IMR-90 (cell line): ENCODE measurements at regions not wholly inside any gene's neighbourhood (a gene's known extent, or its start where the extent isn't known, plus 50 kb on each side); places are given as distances from the start of the nearest gene placed in this dataset.

Source experiments
- ATAC-seq: fragments of 200-7000 bp; cut with Tn5 transposase; 2 replicates; pipeline ENCODE4 v1.9.1; 2020; ENCODE audit warnings: low read depth, mild to moderate bottlenecking, moderate library complexity
- BruUV-seq: library from RNA; stranded (reverse); fragments of 400-500 nt; replicated peaks from 2 replicates; lab custom pipeline; 2021; lab: Mats Ljungman, UMichigan
- CTCF ChIA-PET: fragments of 300-600 bp; formaldehyde crosslinking; extraction: SDS; loops from one replicate; lab custom pipeline; 2021; ENCODE audit warnings: antibody characterized with exemption; lab: Yijun Ruan, JAX
- POLR2A ChIA-PET: fragments of 300-600 bp; sonication (Branson Sonifier 250); formaldehyde crosslinking; loops from one replicate; lab custom pipeline; 2022; ENCODE audit warnings: antibody characterized with exemption; ENCODE audit not compliant: unreplicated experiment; lab: Charles Lee
- DNase-seq: peaks from one replicate; pipeline ENCODE4 v3.0.0; 2013
- H2AFZ ChIP-seq: replicated peaks from 2 replicates; pipeline ENCODE3; 2013; ENCODE audit warnings: low read length, mild to moderate bottlenecking; ENCODE audit not compliant: poor library complexity
- H2AK5ac ChIP-seq: 2 replicates; pipeline ENCODE4 v1.6.1; 2013; ENCODE audit warnings: low read depth, low read length, inconsistent platforms
- H2AK9ac ChIP-seq: replicated peaks from 2 replicates; pipeline ENCODE3; 2013; ENCODE audit warnings: mild to moderate bottlenecking, low read depth, low read length, moderate library complexity; ENCODE audit not compliant: poor library complexity
- H2BK120ac ChIP-seq: 2 replicates; pipeline ENCODE4 v1.6.1; 2013; ENCODE audit warnings: low read depth, low read length, inconsistent platforms
- H2BK15ac ChIP-seq: 3 replicates; pipeline ENCODE4 v1.6.1; 2013; ENCODE audit warnings: low read depth, low read length, inconsistent platforms
- H2BK20ac ChIP-seq: 2 replicates; pipeline ENCODE4 v1.6.1; 2013; ENCODE audit warnings: low read depth, mild to moderate bottlenecking, inconsistent platforms, low read length, moderate library complexity
- H2BK5ac ChIP-seq: 2 replicates; pipeline ENCODE4 v1.6.1; 2013; ENCODE audit warnings: mild to moderate bottlenecking, low read depth, low read length, inconsistent platforms; ENCODE audit not compliant: poor library complexity, severe bottlenecking
- H3K14ac ChIP-seq: replicated peaks from 2 replicates; pipeline ENCODE4 v1.6.1; 2013; ENCODE audit warnings: low read depth, low read length, inconsistent platforms
- H3K18ac ChIP-seq: 2 replicates; pipeline ENCODE4 v1.6.1; 2013; ENCODE audit warnings: low read depth, low read length, control low read depth
- H3K23ac ChIP-seq: 2 replicates; pipeline ENCODE4 v1.6.1; 2013; ENCODE audit warnings: low read depth, low read length, inconsistent platforms
- H3K27ac ChIP-seq: 2 replicates; pipeline ENCODE4 v1.5.1; 2013; ENCODE audit warnings: mild to moderate bottlenecking, control low read depth, low read length; ENCODE audit not compliant: insufficient read depth
- H3K27me3 ChIP-seq: 2 replicates; pipeline ENCODE4 v1.6.1; 2013; ENCODE audit warnings: low read length; ENCODE audit not compliant: control insufficient read depth, insufficient read depth
- H3K36me3 ChIP-seq: 2 replicates; pipeline ENCODE4 v1.6.1; 2013; ENCODE audit warnings: low read length, mixed read lengths; ENCODE audit not compliant: control insufficient read depth, insufficient read depth
- H3K4ac ChIP-seq: 2 replicates; pipeline ENCODE4 v1.6.1; 2013; ENCODE audit warnings: low read depth, low read length, inconsistent platforms
- H3K4me1 ChIP-seq: 2 replicates; pipeline ENCODE4 v1.6.1; 2013; ENCODE audit warnings: low read length, mixed read lengths; ENCODE audit not compliant: control insufficient read depth, insufficient read depth
- H3K4me2 ChIP-seq: 2 replicates; pipeline ENCODE4 v1.6.1; 2013; ENCODE audit warnings: low read depth, mild to moderate bottlenecking, control low read depth, low read length, moderate library complexity
- H3K4me3 ChIP-seq: 2 replicates; pipeline ENCODE4 v1.5.1; 2013; ENCODE audit warnings: low read depth, mild to moderate bottlenecking, control low read depth, low read length, moderate library complexity; ENCODE audit not compliant: insufficient read depth
- H3K56ac ChIP-seq: 2 replicates; pipeline ENCODE4 v1.6.1; 2013; ENCODE audit warnings: low read length, inconsistent platforms; ENCODE audit not compliant: insufficient read depth; ENCODE audit errors: extremely low read depth
- H3K79me1 ChIP-seq, 2 experiments: 2 replicates each; pipeline ENCODE4 v1.6.1; 2013; ENCODE audit warnings: low read length in 2 of 2, inconsistent platforms in 1 of 2, low read depth in 1 of 2
- H3K9ac ChIP-seq: 2 replicates; pipeline ENCODE4 v1.6.1; 2013; ENCODE audit warnings: low read depth, low read length, control low read depth
- H3K9me1 ChIP-seq: 2 replicates; pipeline ENCODE4 v1.6.1; 2013; ENCODE audit warnings: low read length, inconsistent platforms; ENCODE audit not compliant: insufficient read depth
- H3K9me3 ChIP-seq: 2 replicates; pipeline ENCODE4 v1.6.1; 2013; ENCODE audit warnings: low read length; ENCODE audit not compliant: control insufficient read depth, insufficient read depth
- H4K20me1 ChIP-seq: 2 replicates; pipeline ENCODE4 v1.6.1; 2013; ENCODE audit warnings: low read length, inconsistent platforms; ENCODE audit not compliant: insufficient read depth
- H4K5ac ChIP-seq: 2 replicates; pipeline ENCODE4 v1.6.1; 2013; ENCODE audit warnings: mild to moderate bottlenecking, low read depth, low read length, control low read depth
- H4K8ac ChIP-seq, 2 experiments: 2 replicates each; pipeline ENCODE4 v1.6.1; 2013; ENCODE audit warnings: low read depth in 2 of 2, low read length in 2 of 2, control low read depth in 1 of 2, inconsistent platforms in 1 of 2
- H4K91ac ChIP-seq: 2 replicates; pipeline ENCODE4 v1.6.1; 2013; ENCODE audit warnings: low read depth, low read length, inconsistent platforms; ENCODE audit not compliant: insufficient read depth
- BHLHE40 ChIP-seq: fragments of 150-350 bp; IDR thresholded peaks from 2 replicates; pipeline ENCODE4 v1.6.1; 2016; ENCODE audit warnings: mild to moderate bottlenecking, low read depth, low read length
- CEBPB ChIP-seq: IDR thresholded peaks from 2 replicates; pipeline ENCODE4 v1.6.1; 2012; ENCODE audit warnings: low read depth, low read length, improper control_type of control experiment
- CHD1 ChIP-seq: IDR thresholded peaks from 2 replicates; pipeline ENCODE4 v1.6.1; 2012; ENCODE audit warnings: low read depth, low read length, improper control_type of control experiment
- FOS ChIP-seq: fragments of 150-350 bp; IDR thresholded peaks from 2 replicates; pipeline ENCODE4 v1.6.1; 2016; ENCODE audit warnings: low read depth, low read length
- MAFK ChIP-seq: IDR thresholded peaks from 2 replicates; pipeline ENCODE4 v1.6.1; 2012; ENCODE audit warnings: low read depth, low read length, improper control_type of control experiment
- MAZ ChIP-seq: IDR thresholded peaks from 2 replicates; pipeline ENCODE4 v1.6.1; 2012; ENCODE audit warnings: low read depth, mild to moderate bottlenecking, low read length, improper control_type of control experiment, moderate library complexity, borderline replicate concordance
- MXI1 ChIP-seq: IDR thresholded peaks from 2 replicates; pipeline ENCODE4 v1.6.1; 2012; ENCODE audit warnings: low read depth, mild to moderate bottlenecking, low read length, moderate library complexity, borderline replicate concordance
- NFE2L2 ChIP-seq: fragments of 150-350 bp; IDR thresholded peaks from 2 replicates; pipeline ENCODE4 v1.6.1; 2016; ENCODE audit warnings: low read depth, mild to moderate bottlenecking, low read length
- POLR2A ChIP-seq: IDR thresholded peaks from 2 replicates; pipeline ENCODE4 v1.6.1; 2012; ENCODE audit warnings: mild to moderate bottlenecking, low read depth, low read length
- RAD21 ChIP-seq: IDR thresholded peaks from 2 replicates; pipeline ENCODE4 v1.6.1; 2012; ENCODE audit warnings: low read length, improper control_type of control experiment
- RCOR1 ChIP-seq: IDR thresholded peaks from 2 replicates; pipeline ENCODE4 v1.6.1; 2012; ENCODE audit warnings: mild to moderate bottlenecking, low read length, improper control_type of control experiment; ENCODE audit not compliant: insufficient replicate concordance
- RFX5 ChIP-seq: IDR thresholded peaks from 2 replicates; pipeline ENCODE4 v1.8.0; 2012; ENCODE audit warnings: low read depth, mild to moderate bottlenecking, low read length, moderate library complexity
- SMC3 ChIP-seq: fragments of 150-350 bp; IDR thresholded peaks from 2 replicates; pipeline ENCODE4 v1.6.1; 2016; ENCODE audit warnings: low read depth, mild to moderate bottlenecking, antibody characterized with exemption, low read length, moderate library complexity
- WGBS, 2 experiments: methylation state at CpG; one replicate each; pipeline versions ENCODE4 v1.1.5 to v1.1.7; 2013; ENCODE audit warnings: missing lambda C conversion rate in 2 of 2; ENCODE audit not compliant: insufficient read length in 1 of 2; ENCODE audit errors: extremely low coverage in 2 of 2; 5-methylcytosine and 5-hydroxymethylcytosine counted together
- dilution Hi-C: fragments of 300-500 bp; cut with HindIII; formaldehyde crosslinking; loops from one replicate; pipeline ENCODE4 v1.14.3; 2018; ENCODE audit warnings: low sequenced_read_pairs; ENCODE audit not compliant: unreplicated experiment
- in situ Hi-C: fragments of 300-500 bp; cut with MboI; formaldehyde crosslinking; loops from 3 replicates; pipeline ENCODE4 v1.14.3; 2019; ENCODE audit warnings: low sequenced_read_pairs, inconsistent platforms, mixed read lengths
- intact Hi-C: fragments of 100-400 bp; cut with micrococcal nuclease; formaldehyde crosslinking; loops from 2 replicates; pipeline ENCODE4 v1.10.0; 2022
- TF ChIP-seq, protein P1 (sequence below): fragments of 150-350 bp; IDR thresholded peaks from 2 replicates; pipeline ENCODE4 v1.6.1; 2016; ENCODE audit warnings: low read depth, mild to moderate bottlenecking, low read length, moderate library complexity, borderline replicate concordance
- TF ChIP-seq, protein P2 (sequence below): fragments of 150-350 bp; IDR thresholded peaks from 2 replicates; pipeline ENCODE4 v1.6.1; 2017; ENCODE audit warnings: mild to moderate bottlenecking, antibody characterized with exemption, low read length, low read depth
- TF ChIP-seq, protein P3 (sequence below): conservative IDR thresholded peaks from 2 replicates; pipeline ENCODE4 v1.5.1; 2012; ENCODE audit warnings: mild to moderate bottlenecking, low read depth, low read length, improper control_type of control experiment

DNA sequence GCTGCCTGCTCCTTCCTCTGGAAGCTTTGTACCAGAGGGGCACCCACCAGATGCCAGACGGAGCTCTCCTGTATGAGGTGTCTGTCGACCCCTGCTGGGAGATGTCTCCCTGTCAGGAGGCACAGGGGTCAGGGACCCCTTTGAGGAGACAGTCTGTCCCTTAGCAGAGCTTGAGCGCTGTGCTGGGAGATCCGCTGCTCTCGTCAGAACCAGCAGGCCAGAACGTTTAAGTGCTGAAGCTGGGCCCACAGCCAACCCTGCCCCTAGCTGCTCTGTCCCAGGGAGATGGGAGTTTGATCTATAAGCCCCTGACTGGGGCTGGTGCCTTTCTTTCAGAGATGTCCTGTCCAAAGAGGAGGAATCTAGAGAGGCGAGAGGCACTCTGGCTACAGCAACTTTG is 260.3 kb upstream of the GPRIN3 start:
- dilution Hi-C loops: no loop called here
- in situ Hi-C loops: no loop called here
- ChIA-PET POLR2A (interaction anchor here (0.5 kb wide), 1 partner anchor 13 kb away, joined by 3 read pairs; no protein-coding TSS in a partner anchor), CTCF (no interaction called here)
- Histone ChIP-seq H2BK120ac (no peak overlapping the region), H4K5ac (no peak overlapping the region), H3K9me3 (no peaks in the 10 kb centered on the region), H3K4me2 (no peak overlapping the region), H2BK20ac (no peak overlapping the region), H3K9ac (no peak overlapping the region), H3K14ac (no peak overlapping the region), H3K4ac (no peak overlapping the region), H2BK5ac (no peak overlapping the region), H3K79me1 (no peaks in the 10 kb centered on the region), H3K9me1 (no peaks in the 10 kb centered on the region), H3K27ac (no peak overlapping the region), H3K36me3 (no peaks in the 10 kb centered on the region), H3K23ac (no peak overlapping the region), H4K91ac (no peak overlapping the region), H2AK9ac (no peak overlapping the region), H3K4me3 (no peak overlapping the region), H3K4me1 (no peaks in the 10 kb centered on the region), H4K20me1 (no peaks in the 10 kb centered on the region), H3K18ac (no peak overlapping the region), H2AK5ac (no peak overlapping the region), H4K8ac (no peak overlapping the region), H3K56ac (no peak overlapping the region), H2AFZ (no peak overlapping the region), H2BK15ac (no peak overlapping the region), H3K27me3 (no peaks in the 10 kb centered on the region)
- no peak for TF ChIP-seq CHD1
- TF ChIP-seq, protein P1, sequence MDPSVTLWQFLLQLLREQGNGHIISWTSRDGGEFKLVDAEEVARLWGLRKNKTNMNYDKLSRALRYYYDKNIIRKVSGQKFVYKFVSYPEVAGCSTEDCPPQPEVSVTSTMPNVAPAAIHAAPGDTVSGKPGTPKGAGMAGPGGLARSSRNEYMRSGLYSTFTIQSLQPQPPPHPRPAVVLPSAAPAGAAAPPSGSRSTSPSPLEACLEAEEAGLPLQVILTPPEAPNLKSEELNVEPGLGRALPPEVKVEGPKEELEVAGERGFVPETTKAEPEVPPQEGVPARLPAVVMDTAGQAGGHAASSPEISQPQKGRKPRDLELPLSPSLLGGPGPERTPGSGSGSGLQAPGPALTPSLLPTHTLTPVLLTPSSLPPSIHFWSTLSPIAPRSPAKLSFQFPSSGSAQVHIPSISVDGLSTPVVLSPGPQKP: no peak
- no peak for TF ChIP-seq RFX5
- TF ChIP-seq, protein P2, sequence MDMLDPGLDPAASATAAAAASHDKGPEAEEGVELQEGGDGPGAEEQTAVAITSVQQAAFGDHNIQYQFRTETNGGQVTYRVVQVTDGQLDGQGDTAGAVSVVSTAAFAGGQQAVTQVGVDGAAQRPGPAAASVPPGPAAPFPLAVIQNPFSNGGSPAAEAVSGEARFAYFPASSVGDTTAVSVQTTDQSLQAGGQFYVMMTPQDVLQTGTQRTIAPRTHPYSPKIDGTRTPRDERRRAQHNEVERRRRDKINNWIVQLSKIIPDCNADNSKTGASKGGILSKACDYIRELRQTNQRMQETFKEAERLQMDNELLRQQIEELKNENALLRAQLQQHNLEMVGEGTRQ: no peak
- TF ChIP-seq POLR2A: no peak
- no peak for TF ChIP-seq MXI1
- TF ChIP-seq MAFK: no peak
- no peak for TF ChIP-seq FOS
- TF ChIP-seq, protein P3, sequence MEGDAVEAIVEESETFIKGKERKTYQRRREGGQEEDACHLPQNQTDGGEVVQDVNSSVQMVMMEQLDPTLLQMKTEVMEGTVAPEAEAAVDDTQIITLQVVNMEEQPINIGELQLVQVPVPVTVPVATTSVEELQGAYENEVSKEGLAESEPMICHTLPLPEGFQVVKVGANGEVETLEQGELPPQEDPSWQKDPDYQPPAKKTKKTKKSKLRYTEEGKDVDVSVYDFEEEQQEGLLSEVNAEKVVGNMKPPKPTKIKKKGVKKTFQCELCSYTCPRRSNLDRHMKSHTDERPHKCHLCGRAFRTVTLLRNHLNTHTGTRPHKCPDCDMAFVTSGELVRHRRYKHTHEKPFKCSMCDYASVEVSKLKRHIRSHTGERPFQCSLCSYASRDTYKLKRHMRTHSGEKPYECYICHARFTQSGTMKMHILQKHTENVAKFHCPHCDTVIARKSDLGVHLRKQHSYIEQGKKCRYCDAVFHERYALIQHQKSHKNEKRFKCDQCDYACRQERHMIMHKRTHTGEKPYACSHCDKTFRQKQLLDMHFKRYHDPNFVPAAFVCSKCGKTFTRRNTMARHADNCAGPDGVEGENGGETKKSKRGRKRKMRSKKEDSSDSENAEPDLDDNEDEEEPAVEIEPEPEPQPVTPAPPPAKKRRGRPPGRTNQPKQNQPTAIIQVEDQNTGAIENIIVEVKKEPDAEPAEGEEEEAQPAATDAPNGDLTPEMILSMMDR: no peak
- no peak for TF ChIP-seq RCOR1
- no peak for TF ChIP-seq NFE2L2
- TF ChIP-seq BHLHE40: no peak
- no peak for TF ChIP-seq CEBPB
- TF ChIP-seq SMC3: no peak
- TF ChIP-seq MAZ: no peak
- TF ChIP-seq RAD21: no peak
- DNase-seq: no peak
- intact Hi-C loops: no loop called here
- no TSS peak for BruUV-seq
- no peak for ATAC-seq
- WGBS, 2 experiments: no CpG with 5 or more reads among the region's 7 CpGs
